ENCODE measurements at regions not wholly inside any gene's neighbourhood (a gene's known extent, or its start where the extent isn't known, plus 50 kb on each side); places are given as distances from the start of the nearest gene placed in this dataset.

GRCh38 chr1:192489047-192489446 lies 86.5 kb upstream of the RGS1 start:
- TF ChIP-seq POLR2A (IDR thresholded peaks at IDR 0.05; ENCODE audit: low read depth, low read length) (no peak), TAF1 (IDR thresholded peaks at IDR 0.05; ENCODE audit: low read depth, low read length) (no peak), POLR2AphosphoS5 (IDR thresholded peaks at IDR 0.05; ENCODE audit: low read depth, low read length) (no peak), SPI1 (IDR thresholded peaks at IDR 0.05; ENCODE audit: low read depth, low read length) (no peak), POU2F2 (IDR thresholded peaks at IDR 0.05; ENCODE audit: low read depth, low read length) (no peak)

Measured in GM12891 (cell line).